ENCODE measurements at regions not wholly inside any gene's neighbourhood (a gene's known extent, or its start where the extent isn't known, plus 50 kb on each side); places are given as distances from the start of the nearest gene placed in this dataset.

GRCh38 chr4:178681871-178682270, 1239.6 kb upstream of the AGA start:
- no peaks in the 10 kb centered on the region for H3K4me1 ChIP-seq
- no peak for DNase-seq
- 68 to 77% (median 71%) methylated on average over 4 of the region's 4 CpGs for WGBS, 5 donors
- no peaks in the 10 kb centered on the region for H3K27me3 ChIP-seq (replicated peaks in 1 of 7)
- intact Hi-C loops (cut with DNase I; ENCODE audit: low total_unique reads): no loop called here
- no peak for TF ChIP-seq CTCF (IDR thresholded peaks at IDR 0.05 in 8 of 11, conservative IDR thresholded peaks at IDR 0.05 in 3 of 11)
- TF ChIP-seq POLR2A (IDR thresholded peaks at IDR 0.05): no peak
- TF ChIP-seq POLR2AphosphoS5 (IDR thresholded peaks at IDR 0.05): no peak
- no peak overlapping the region for H3K27ac ChIP-seq
- H3K9me3 ChIP-seq: peaks cover 0 to 14% (median 7%) of the 10 kb centered on the region in 8 donors
- no peak overlapping the region for H3K4me3 ChIP-seq
- H3K36me3 ChIP-seq: no peaks in the 10 kb centered on the region

GRCh38 chr4:178689926-178690325, 1247.7 kb upstream of the AGA start:
- no peak overlapping the region for H3K4me3 ChIP-seq
- no peaks in the 10 kb centered on the region for H3K4me1 ChIP-seq
- intact Hi-C loops (cut with DNase I; ENCODE audit: low total_unique reads): no loop called here
- TF ChIP-seq CTCF (IDR thresholded peaks at IDR 0.05 in 8 of 11, conservative IDR thresholded peaks at IDR 0.05 in 3 of 11) (no peak), POLR2AphosphoS5 (IDR thresholded peaks at IDR 0.05) (no peak), POLR2A (IDR thresholded peaks at IDR 0.05) (no peak)
- no peaks in the 10 kb centered on the region for H3K27me3 ChIP-seq (replicated peaks in 1 of 7)
- H3K27ac ChIP-seq: no peak overlapping the region
- no peak for DNase-seq
- peaks cover 0 to 9% (median 3%) of the 10 kb centered on the region in 8 donors for H3K9me3 ChIP-seq
- H3K36me3 ChIP-seq: no peaks in the 10 kb centered on the region

DNA sequence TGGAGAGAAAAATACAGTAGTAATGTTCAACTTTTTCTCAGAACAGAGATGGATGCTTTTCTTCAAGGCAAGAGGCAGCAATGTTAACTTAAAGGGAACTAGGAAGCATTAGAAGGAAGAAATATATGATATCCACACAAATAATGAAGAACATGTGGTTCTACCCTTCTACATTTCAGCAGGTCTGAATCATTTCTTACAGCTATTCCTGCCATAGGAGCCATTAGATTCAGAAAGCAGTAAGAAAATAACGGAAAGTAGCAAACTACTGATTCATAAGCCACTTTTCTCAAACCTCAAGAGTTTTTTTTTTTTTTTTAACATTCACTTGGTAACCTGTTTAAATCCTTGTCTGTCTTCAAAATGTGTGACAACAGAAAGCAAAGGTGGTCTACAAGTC, 1251.6 kb upstream of the AGA start:
- Histone ChIP-seq H3K36me3 (no peaks in the 10 kb centered on the region), H3K4me3 (no peak overlapping the region), H3K4me1 (no peaks in the 10 kb centered on the region), H3K27me3 (replicated peaks in 1 of 7) (no peaks in the 10 kb centered on the region), H3K9me3 (peaks cover 0 to 9% (median 0%) of the 10 kb centered on the region in 8 donors), H3K27ac (no peak overlapping the region)
- 77 to 81% (median 80%) methylated on average over 1 of the region's 1 CpG for WGBS, 5 donors
- no peak for DNase-seq
- TF ChIP-seq POLR2AphosphoS5 (IDR thresholded peaks at IDR 0.05): no peak
- no peak for TF ChIP-seq CTCF (IDR thresholded peaks at IDR 0.05 in 8 of 11, conservative IDR thresholded peaks at IDR 0.05 in 3 of 11)
- no peak for TF ChIP-seq POLR2A (IDR thresholded peaks at IDR 0.05)
- intact Hi-C loops (cut with DNase I; ENCODE audit: low total_unique reads): no loop called here

DNA sequence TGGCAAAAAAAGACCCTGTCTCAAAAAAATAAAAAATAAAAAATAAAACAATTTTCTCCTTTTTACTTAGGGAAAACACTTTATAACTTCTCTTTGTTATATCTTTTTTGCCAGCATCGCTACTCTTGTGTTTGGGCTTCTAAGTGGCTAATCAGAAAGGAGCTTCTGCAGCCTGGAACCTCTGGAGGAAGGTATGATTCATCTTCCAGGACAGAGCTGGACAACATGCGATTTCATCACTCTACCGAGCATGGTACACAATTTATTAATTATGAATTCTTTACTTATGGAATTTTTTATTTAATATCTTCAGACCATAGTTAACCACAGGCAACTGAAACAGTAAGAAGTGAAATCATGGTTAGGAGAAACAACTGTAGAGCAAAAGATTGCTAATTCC, 1254.3 kb upstream of the AGA start:
- H3K36me3 ChIP-seq: no peaks in the 10 kb centered on the region
- no peak for DNase-seq
- peaks cover 0 to 9% (median 0%) of the 10 kb centered on the region in 8 donors for H3K9me3 ChIP-seq
- 85 to 90% (median 89%) methylated on average over 3 of the region's 3 CpGs for WGBS, 5 donors
- H3K27me3 ChIP-seq (replicated peaks in 1 of 7): no peaks in the 10 kb centered on the region
- H3K4me3 ChIP-seq: no peak overlapping the region
- TF ChIP-seq CTCF (IDR thresholded peaks at IDR 0.05 in 8 of 11, conservative IDR thresholded peaks at IDR 0.05 in 3 of 11) (no peak), POLR2AphosphoS5 (IDR thresholded peaks at IDR 0.05) (no peak), POLR2A (IDR thresholded peaks at IDR 0.05) (no peak)
- no peak overlapping the region for H3K27ac ChIP-seq
- no peaks in the 10 kb centered on the region for H3K4me1 ChIP-seq
- intact Hi-C loops (cut with DNase I; ENCODE audit: low total_unique reads): no loop called here
